D721Med (cell line): ENCODE measurements at regions not wholly inside any gene's neighbourhood (a gene's known extent, or its start where the extent isn't known, plus 50 kb on each side); places are given as distances from the start of the nearest gene placed in this dataset.

Source experiments
- DNase-seq: peaks from one replicate; pipeline ENCODE4 v3.0.0; 2011; ENCODE audit warnings: low spot score; ENCODE audit not compliant: insufficient read length
- FAIRE-seq: peaks from 2 replicates; lab custom pipeline; 2011; peaks lifted over from hg19 to GRCh38; lab: Jason Lieb, UNC
- CTCF ChIP-seq: IDR thresholded peaks from 2 replicates; pipeline ENCODE4 v1.5.1; 2012; ENCODE audit warnings: mild to moderate bottlenecking, control low read depth; ENCODE audit not compliant: insufficient read depth; ENCODE audit errors: missing control alignments

- FAIRE-seq (no peak), DNase-seq (no peak)
- TF ChIP-seq CTCF = no peak
Observed at GRCh38 chr2:62576276-62576939, 70.4 kb upstream of the TMEM17 start.

GRCh38 chr2:62573936-62574335 lies 67.9 kb upstream of the TMEM17 start:
- FAIRE-seq = no peak

GRCh38 chr2:62573137-62573731 lies 67.2 kb upstream of the TMEM17 start:
- FAIRE-seq = no peak
- no peak for TF ChIP-seq CTCF
- no peak for DNase-seq

More at GRCh38 chr2:62573936-62574335, 67.9 kb upstream of the TMEM17 start:
- no peak for DNase-seq
- TF ChIP-seq CTCF = no peak

- DNase-seq (no peak), FAIRE-seq (no peak)
- TF ChIP-seq CTCF = no peak
Observed at GRCh38 chr2:62570861-62571698, 65.1 kb upstream of the TMEM17 start.

- DNase-seq (no peak), FAIRE-seq (no peak)
- TF ChIP-seq CTCF = no peak
Observed at GRCh38 chr2:62569907-62570841, 64.2 kb upstream of the TMEM17 start.

GRCh38 chr2:62568983-62569837 lies 63.2 kb upstream of the TMEM17 start:
- FAIRE-seq (no peak), DNase-seq (no peak)
- TF ChIP-seq CTCF = no peak
